Keratinocyte (primary cell): ENCODE measurements at regions not wholly inside any gene's neighbourhood (a gene's known extent, or its start where the extent isn't known, plus 50 kb on each side); places are given as distances from the start of the nearest gene placed in this dataset.

Experiments
- DNase-seq: peaks from one replicate; pipeline ENCODE4 v3.0.0-alpha.2; 2011; ENCODE audit warnings: low read depth, missing footprints, low spot score
- FAIRE-seq: peaks from 2 replicates; lab custom pipeline; 2011; peaks lifted over from hg19 to GRCh38; lab: Jason Lieb, UNC
- H2AFZ ChIP-seq: 2 replicates; pipeline ENCODE4 v1.6.0; 2012; ENCODE audit warnings: low read length, control low read depth, inconsistent platforms; ENCODE audit not compliant: control insufficient read depth
- H3K27ac ChIP-seq: 2 replicates; pipeline ENCODE4 v1.5.1; 2011; ENCODE audit warnings: low read length; ENCODE audit not compliant: control insufficient read depth, insufficient read depth
- H3K27me3 ChIP-seq: 3 replicates; pipeline ENCODE4 v1.6.0; 2011; ENCODE audit warnings: low read length; ENCODE audit not compliant: control insufficient read depth, insufficient read depth; ENCODE audit errors: extremely low read depth
- H3K36me3 ChIP-seq, 2 experiments: 2 replicates in 1 of 2; 3 replicates in 1 of 2; pipeline ENCODE4 v1.5.1; 2011; ENCODE audit warnings: low read length in 2 of 2, mild to moderate bottlenecking in 1 of 2; ENCODE audit not compliant: control insufficient read depth in 2 of 2, insufficient read depth in 2 of 2; ENCODE audit errors: extremely low read depth in 1 of 2
- H3K4me1 ChIP-seq: 3 replicates; pipeline ENCODE4 v1.5.1; 2011; ENCODE audit warnings: low read length; ENCODE audit not compliant: control insufficient read depth, insufficient read depth; ENCODE audit errors: extremely low read depth
- H3K4me2 ChIP-seq: 3 replicates; pipeline ENCODE4 v1.6.0; 2011; ENCODE audit warnings: low read depth, low read length; ENCODE audit not compliant: control insufficient read depth, insufficient read depth; ENCODE audit errors: extremely low read depth
- H3K4me3 ChIP-seq, 3 experiments: fragments of 200-600 bp in 1 of 3; sonication (generic) in 1 of 3; 2 replicates in 2 of 3; 3 replicates in 1 of 3; pipeline ENCODE4 v1.5.1; 2011 to 2016; ENCODE audit warnings: low read length in 3 of 3, mild to moderate bottlenecking in 3 of 3, control low read depth in 2 of 3, inconsistent platforms in 1 of 3, low read depth in 1 of 3, mixed read lengths in 1 of 3, mixed run types in 1 of 3, moderate library complexity in 1 of 3; ENCODE audit not compliant: control insufficient read depth in 2 of 3, insufficient read depth in 2 of 3; ENCODE audit errors: extremely low read depth in 1 of 3
- H3K79me2 ChIP-seq: 2 replicates; pipeline ENCODE4 v1.6.0; 2012; ENCODE audit warnings: low read length; ENCODE audit not compliant: control insufficient read depth, insufficient read depth
- H3K9ac ChIP-seq: 3 replicates; pipeline ENCODE4 v1.6.0; 2011; ENCODE audit warnings: low read length; ENCODE audit not compliant: control insufficient read depth, insufficient read depth; ENCODE audit errors: extremely low read depth
- H3K9me1 ChIP-seq: 3 replicates; pipeline ENCODE4 v1.6.0; 2011; ENCODE audit warnings: low read length; ENCODE audit not compliant: control insufficient read depth, insufficient read depth; ENCODE audit errors: extremely low read depth
- H3K9me3 ChIP-seq: 2 replicates; pipeline ENCODE4 v1.5.1; 2012; ENCODE audit warnings: low read depth, low read length; ENCODE audit not compliant: control insufficient read depth
- H4K20me1 ChIP-seq: 3 replicates; pipeline ENCODE4 v1.6.0; 2011; ENCODE audit warnings: low read length; ENCODE audit not compliant: control insufficient read depth, insufficient read depth; ENCODE audit errors: extremely low read depth
- EZH2 ChIP-seq: IDR thresholded peaks from one replicate; pipeline ENCODE4 v1.6.1; 2012; ENCODE audit warnings: inconsistent platforms, mild to moderate bottlenecking, low read length, moderate library complexity
- dilution Hi-C: fragments of 300-500 bp; cut with MboI; formaldehyde crosslinking; loops from one replicate; pipeline ENCODE4 v1.7.0; 2020; ENCODE audit warnings: low sequenced_read_pairs; ENCODE audit not compliant: extremely low pct_ligation_motif_present
- TF ChIP-seq, protein P1 (sequence below), 3 experiments: IDR thresholded peaks in 1 of 3; conservative IDR thresholded peaks in 1 of 3; optimal IDR thresholded peaks in 1 of 3; 2 replicates in 2 of 3; 3 replicates in 1 of 3; pipeline versions ENCODE3 to v1.5.1; 2011; ENCODE audit warnings: low read length in 3 of 3, mild to moderate bottlenecking in 3 of 3, moderate library complexity in 2 of 3, control low read depth in 1 of 3, inconsistent platforms in 1 of 3; ENCODE audit not compliant: insufficient read depth in 2 of 3; ENCODE audit errors: extremely low read depth in 1 of 3

DNA sequence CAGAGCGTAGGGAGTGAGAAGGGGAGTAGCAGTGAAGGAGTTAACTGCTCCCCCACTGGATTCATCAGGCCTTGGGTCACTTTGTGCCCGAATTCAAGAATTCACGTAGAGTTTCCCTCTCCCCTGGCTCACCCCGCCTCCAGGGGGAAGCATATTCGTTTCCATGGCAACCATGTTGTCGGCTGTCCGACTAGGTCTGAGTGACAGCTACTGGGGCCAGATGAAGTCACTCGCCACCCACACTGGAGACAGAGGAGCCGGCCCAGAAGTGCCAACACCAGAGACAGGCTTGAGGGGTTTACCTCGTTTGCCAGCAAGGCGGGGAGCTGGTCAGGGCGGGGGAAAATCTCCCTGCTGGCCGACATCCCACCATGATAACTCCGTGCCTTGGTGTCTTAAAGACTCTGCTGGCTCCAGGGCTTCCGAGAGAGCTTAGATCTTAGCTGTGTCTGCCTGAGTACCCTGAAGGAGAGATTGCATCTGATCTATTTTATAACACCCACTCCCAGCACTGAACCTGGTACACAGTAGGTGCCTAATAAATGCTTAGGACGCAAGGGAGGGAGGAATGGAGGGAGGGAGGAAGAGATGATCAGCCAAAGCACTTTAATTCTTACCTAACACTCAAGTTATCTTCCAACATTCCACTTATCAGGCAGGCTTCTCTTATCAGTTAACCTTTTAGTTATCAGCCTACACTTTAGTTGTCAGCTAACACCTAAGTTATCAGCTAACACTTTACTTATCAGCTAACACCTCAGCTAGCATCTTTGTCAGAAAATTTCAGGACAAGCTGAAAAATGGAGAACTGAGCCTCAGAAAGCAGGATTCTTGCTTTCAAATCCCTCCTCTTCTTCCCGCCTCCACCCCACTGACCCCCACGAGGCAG, 57.2 kb upstream of the ZNRF4 start:
- Histone ChIP-seq H3K36me3 (no peaks in the 10 kb centered on the region), H3K27ac (no peak overlapping the region), H3K9me3 (no peaks in the 10 kb centered on the region), H3K4me2 (no peak overlapping the region), H3K9me1 (no peaks in the 10 kb centered on the region), H3K4me1 (no peaks in the 10 kb centered on the region), H3K4me3 (no peak overlapping the region), H3K9ac (no peak overlapping the region), H3K27me3 (peaks cover 41% of the 10 kb centered on the region), H2AFZ (no peak overlapping the region), H4K20me1 (no peaks in the 10 kb centered on the region), H3K79me2 (no peaks in the 10 kb centered on the region)
- dilution Hi-C loops = no loop called here
- TF ChIP-seq EZH2 = no peak
- TF ChIP-seq, protein P1, sequence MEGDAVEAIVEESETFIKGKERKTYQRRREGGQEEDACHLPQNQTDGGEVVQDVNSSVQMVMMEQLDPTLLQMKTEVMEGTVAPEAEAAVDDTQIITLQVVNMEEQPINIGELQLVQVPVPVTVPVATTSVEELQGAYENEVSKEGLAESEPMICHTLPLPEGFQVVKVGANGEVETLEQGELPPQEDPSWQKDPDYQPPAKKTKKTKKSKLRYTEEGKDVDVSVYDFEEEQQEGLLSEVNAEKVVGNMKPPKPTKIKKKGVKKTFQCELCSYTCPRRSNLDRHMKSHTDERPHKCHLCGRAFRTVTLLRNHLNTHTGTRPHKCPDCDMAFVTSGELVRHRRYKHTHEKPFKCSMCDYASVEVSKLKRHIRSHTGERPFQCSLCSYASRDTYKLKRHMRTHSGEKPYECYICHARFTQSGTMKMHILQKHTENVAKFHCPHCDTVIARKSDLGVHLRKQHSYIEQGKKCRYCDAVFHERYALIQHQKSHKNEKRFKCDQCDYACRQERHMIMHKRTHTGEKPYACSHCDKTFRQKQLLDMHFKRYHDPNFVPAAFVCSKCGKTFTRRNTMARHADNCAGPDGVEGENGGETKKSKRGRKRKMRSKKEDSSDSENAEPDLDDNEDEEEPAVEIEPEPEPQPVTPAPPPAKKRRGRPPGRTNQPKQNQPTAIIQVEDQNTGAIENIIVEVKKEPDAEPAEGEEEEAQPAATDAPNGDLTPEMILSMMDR (optimal IDR thresholded peaks at IDR 0.05 in 1 of 3, IDR thresholded peaks at IDR 0.05 in 1 of 3, conservative IDR thresholded peaks at IDR 0.05 in 1 of 3; ENCODE audit: extremely low read depth in 1 of 3, insufficient read depth in 2 of 3, low read length in 3 of 3) = no peak
- DNase-seq (no peak), FAIRE-seq (peak; percentile 52)

DNA sequence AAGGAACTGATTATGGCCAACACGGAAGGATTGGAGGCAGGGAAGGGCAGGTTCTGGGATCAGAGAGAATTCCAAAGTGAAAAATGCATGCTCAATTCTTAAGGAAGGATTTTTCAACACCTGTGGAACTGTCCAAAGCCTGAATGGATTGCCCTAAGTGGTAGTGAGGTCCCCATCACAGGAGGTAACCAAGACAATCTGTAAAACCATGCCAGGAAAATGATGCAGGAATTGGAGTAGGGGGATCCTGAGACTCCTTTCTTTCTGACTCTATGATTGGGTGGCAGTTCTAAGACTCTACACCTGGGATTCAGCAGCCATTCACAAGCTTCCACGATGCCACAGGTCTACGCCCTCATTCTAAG, 56.5 kb upstream of the ZNRF4 start:
- no peak for FAIRE-seq
- Histone ChIP-seq H2AFZ (no peak overlapping the region), H3K27ac (no peak overlapping the region), H3K4me3 (no peak overlapping the region), H3K36me3 (no peaks in the 10 kb centered on the region), H3K9me3 (no peaks in the 10 kb centered on the region), H3K79me2 (no peaks in the 10 kb centered on the region), H4K20me1 (no peaks in the 10 kb centered on the region), H3K4me1 (no peaks in the 10 kb centered on the region), H3K9me1 (no peaks in the 10 kb centered on the region), H3K9ac (no peak overlapping the region), H3K27me3 (peaks cover 35% of the 10 kb centered on the region), H3K4me2 (no peak overlapping the region)
- TF ChIP-seq, protein P1 (optimal IDR thresholded peaks at IDR 0.05 in 1 of 3, IDR thresholded peaks at IDR 0.05 in 1 of 3, conservative IDR thresholded peaks at IDR 0.05 in 1 of 3; ENCODE audit: extremely low read depth in 1 of 3, insufficient read depth in 2 of 3, low read length in 3 of 3) = no peak
- no peak for TF ChIP-seq EZH2
- dilution Hi-C loops = no loop called here
- no peak for DNase-seq
